CD14-positive monocyte (primary cell): ENCODE measurements at regions not wholly inside any gene's neighbourhood (a gene's known extent, or its start where the extent isn't known, plus 50 kb on each side); places are given as distances from the start of the nearest gene placed in this dataset.

Experiments used
- DNase-seq, 3 donors: peaks; one replicate each; pipeline ENCODE4 v3.0.0-alpha.2; 2011 to 2022
- H2AFZ ChIP-seq: 2 replicates; pipeline ENCODE4 v1.6.0; 2012; ENCODE audit warnings: mild to moderate bottlenecking, low read depth, low read length, inconsistent platforms; ENCODE audit not compliant: insufficient read depth, poor library complexity, severe bottlenecking
- H3K27ac ChIP-seq, 2 donors: 1 replicate in 1 of 2; 2 replicates in 1 of 2; pipeline ENCODE4 v1.5.1; 2012 to 2013; ENCODE audit warnings: low read length in 2 of 2, control low read depth in 1 of 2, inconsistent platforms in 1 of 2, low read depth in 1 of 2, mild to moderate bottlenecking in 1 of 2
- H3K27me3 ChIP-seq, 2 donors: one replicate each; pipeline versions ENCODE4 v1.6.0 to v1.6.1; 2011 to 2013; ENCODE audit warnings: low read length in 2 of 2; ENCODE audit not compliant: control insufficient read depth in 2 of 2, insufficient read depth in 2 of 2
- H3K36me3 ChIP-seq, 2 donors: replicated peaks in 1 of 2; 1 replicate in 1 of 2; 2 replicates in 1 of 2; pipeline versions ENCODE4 v1.5.1 to v1.6.1; 2012 to 2013; ENCODE audit warnings: low read length in 2 of 2, control low read depth in 1 of 2, inconsistent platforms in 1 of 2, mild to moderate bottlenecking in 1 of 2; ENCODE audit not compliant: insufficient read depth in 2 of 2, control insufficient read depth in 1 of 2
- H3K4me1 ChIP-seq, 2 donors: 1 replicate in 1 of 2; 2 replicates in 1 of 2; pipeline versions ENCODE4 v1.5.1 to v1.6.1; 2012 to 2013; ENCODE audit warnings: low read length in 2 of 2, control low read depth in 1 of 2, inconsistent platforms in 1 of 2, mild to moderate bottlenecking in 1 of 2, moderate library complexity in 1 of 2; ENCODE audit not compliant: insufficient read depth in 2 of 2, control insufficient read depth in 1 of 2
- H3K4me2 ChIP-seq: replicated peaks from 2 replicates; pipeline ENCODE3; 2012; ENCODE audit warnings: low read length, moderate library complexity, mild to moderate bottlenecking; ENCODE audit not compliant: poor library complexity, severe bottlenecking; ENCODE audit errors: extremely low read depth
- H3K4me3 ChIP-seq, 3 experiments: fragments of 200-600 bp in 1 of 3; sonication (generic) in 1 of 3; replicated peaks in 1 of 3; 1 replicate in 2 of 3; 2 replicates in 1 of 3; pipeline ENCODE4 v1.5.1; 2011 to 2013; ENCODE audit warnings: low read length in 3 of 3, mild to moderate bottlenecking in 3 of 3, control low read depth in 2 of 3, low read depth in 2 of 3, inconsistent platforms in 1 of 3, moderate library complexity in 1 of 3
- H3K79me2 ChIP-seq: 2 replicates; pipeline ENCODE4 v1.6.0; 2012; ENCODE audit warnings: mild to moderate bottlenecking, control low read depth, inconsistent platforms, low read length, moderate library complexity; ENCODE audit not compliant: insufficient read depth
- H3K9ac ChIP-seq: 2 replicates; pipeline ENCODE4 v1.6.0; 2017; ENCODE audit warnings: low read length, mild to moderate bottlenecking; ENCODE audit not compliant: insufficient read depth, poor library complexity, severe bottlenecking
- H3K9me3 ChIP-seq, 2 donors: replicated peaks in 1 of 2; 1 replicate in 1 of 2; 2 replicates in 1 of 2; pipeline versions ENCODE4 v1.5.1 to v1.6.1; 2012 to 2013; ENCODE audit warnings: low read length in 2 of 2, control low read depth in 1 of 2; ENCODE audit not compliant: control insufficient read depth in 1 of 2, insufficient read depth in 1 of 2
- H4K20me1 ChIP-seq: 2 replicates; pipeline ENCODE4 v1.6.0; 2012; ENCODE audit warnings: mild to moderate bottlenecking, low read length, control low read depth, moderate library complexity; ENCODE audit not compliant: insufficient read depth
- H3K27ac Mint-ChIP-seq, 7 donors: one replicate each; pipeline ENCODE4 v1.8.0; 2020; ENCODE audit warnings: mild to moderate bottlenecking in 7 of 7, mixed read lengths in 7 of 7, moderate library complexity in 6 of 7, inconsistent platforms in 2 of 7
- H3K27me3 Mint-ChIP-seq, 3 donors: one replicate each; pipeline ENCODE4 v1.8.0; 2021 to 2022; ENCODE audit warnings: low read depth in 3 of 3, mild to moderate bottlenecking in 3 of 3, mixed read lengths in 3 of 3, moderate library complexity in 3 of 3, inconsistent platforms in 1 of 3
- H3K36me3 Mint-ChIP-seq, 2 donors: one replicate each; pipeline ENCODE4 v1.8.0; 2020; ENCODE audit warnings: mixed read lengths in 2 of 2, inconsistent platforms in 1 of 2, mild to moderate bottlenecking in 1 of 2
- H3K4me1 Mint-ChIP-seq: one replicate; pipeline ENCODE4 v1.8.0; 2020; ENCODE audit warnings: mild to moderate bottlenecking, mixed read lengths
- H3K4me3 Mint-ChIP-seq, 2 donors: one replicate each; pipeline ENCODE4 v1.8.0; 2020; ENCODE audit warnings: mild to moderate bottlenecking in 2 of 2, mixed read lengths in 2 of 2, moderate library complexity in 1 of 2
- H3K9me3 Mint-ChIP-seq, 7 donors: one replicate each; pipeline ENCODE4 v1.8.0; 2020 to 2022; ENCODE audit warnings: mixed read lengths in 7 of 7, mild to moderate bottlenecking in 6 of 7, moderate library complexity in 6 of 7, inconsistent platforms in 2 of 7
- WGBS: methylation state at CpG from one replicate; pipeline ENCODE4 v1.1.5; 2013; ENCODE audit warnings: missing lambda C conversion rate; ENCODE audit not compliant: insufficient coverage; 5-methylcytosine and 5-hydroxymethylcytosine counted together
- intact Hi-C, 2 donors: fragments of 100-400 bp; cut with micrococcal nuclease; formaldehyde crosslinking; loops; one replicate each; pipeline versions ENCODE4 v1.15.0 to v1.15.1; 2023
- TF ChIP-seq, protein P1 (sequence below): fragments of 200-600 bp; IDR thresholded peaks from one replicate; pipeline ENCODE4 v1.8.0; 2022; ENCODE audit warnings: antibody characterized with exemption, mild to moderate bottlenecking

DNA sequence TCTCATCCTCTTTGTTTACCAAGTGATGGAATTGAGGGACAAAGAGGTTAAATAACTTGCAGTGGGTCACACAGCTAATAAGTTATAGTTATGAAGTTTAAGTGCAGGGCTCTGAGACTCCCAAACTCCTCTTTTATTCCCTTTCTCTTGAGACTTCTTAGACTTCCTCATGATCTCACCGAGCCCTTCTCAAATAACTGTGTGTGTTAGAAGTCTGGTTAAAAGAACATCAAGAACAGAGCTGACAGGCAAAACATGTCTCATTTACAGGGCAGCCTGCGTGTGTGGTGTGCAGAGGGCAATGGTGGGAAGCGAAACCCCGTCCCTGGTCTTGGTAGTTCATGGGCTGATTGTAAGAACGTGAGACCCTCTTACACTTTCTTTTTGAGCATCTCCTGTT lies 368.0 kb downstream of the SLC4A3 start:
- Histone ChIP-seq H3K4me1 (no peaks in the 10 kb centered on the region), H3K27ac (no peak overlapping the region), H3K9ac (no peak overlapping the region), H3K9me3 (no peaks in the 10 kb centered on the region), H4K20me1 (no peaks in the 10 kb centered on the region), H3K4me3 (no peak overlapping the region), H2AFZ (no peak overlapping the region), H3K36me3 (no peaks in the 10 kb centered on the region), H3K4me2 (no peak overlapping the region), H3K27me3 (no peaks in the 10 kb centered on the region), H3K79me2 (no peaks in the 10 kb centered on the region)
- no peak for DNase-seq
- WGBS: 86% methylated on average over 3 of the region's 5 CpGs
- intact Hi-C loops: no loop called here
- peaks cover 0 to 3% (median 1%) of the 10 kb centered on the region in 7 donors for H3K9me3 Mint-ChIP-seq
- no peaks in the 10 kb centered on the region for H3K36me3 Mint-ChIP-seq
- no peaks in the 10 kb centered on the region for H3K27me3 Mint-ChIP-seq
- TF ChIP-seq, protein P1, sequence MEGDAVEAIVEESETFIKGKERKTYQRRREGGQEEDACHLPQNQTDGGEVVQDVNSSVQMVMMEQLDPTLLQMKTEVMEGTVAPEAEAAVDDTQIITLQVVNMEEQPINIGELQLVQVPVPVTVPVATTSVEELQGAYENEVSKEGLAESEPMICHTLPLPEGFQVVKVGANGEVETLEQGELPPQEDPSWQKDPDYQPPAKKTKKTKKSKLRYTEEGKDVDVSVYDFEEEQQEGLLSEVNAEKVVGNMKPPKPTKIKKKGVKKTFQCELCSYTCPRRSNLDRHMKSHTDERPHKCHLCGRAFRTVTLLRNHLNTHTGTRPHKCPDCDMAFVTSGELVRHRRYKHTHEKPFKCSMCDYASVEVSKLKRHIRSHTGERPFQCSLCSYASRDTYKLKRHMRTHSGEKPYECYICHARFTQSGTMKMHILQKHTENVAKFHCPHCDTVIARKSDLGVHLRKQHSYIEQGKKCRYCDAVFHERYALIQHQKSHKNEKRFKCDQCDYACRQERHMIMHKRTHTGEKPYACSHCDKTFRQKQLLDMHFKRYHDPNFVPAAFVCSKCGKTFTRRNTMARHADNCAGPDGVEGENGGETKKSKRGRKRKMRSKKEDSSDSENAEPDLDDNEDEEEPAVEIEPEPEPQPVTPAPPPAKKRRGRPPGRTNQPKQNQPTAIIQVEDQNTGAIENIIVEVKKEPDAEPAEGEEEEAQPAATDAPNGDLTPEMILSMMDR: no peak
- no peak overlapping the region for H3K4me3 Mint-ChIP-seq
- H3K4me1 Mint-ChIP-seq: no peaks in the 10 kb centered on the region
- no peak overlapping the region for H3K27ac Mint-ChIP-seq

GRCh38 chr2:219995991-219996765 lies 368.7 kb downstream of the SLC4A3 start:
- intact Hi-C loops: no loop called here
- H3K27ac ChIP-seq: no peak overlapping the region
- no peaks in the 10 kb centered on the region for H3K9me3 ChIP-seq
- Mint-ChIP-seq H3K27ac (no peak overlapping the region), H3K4me3 (no peak overlapping the region), H3K9me3 (peaks cover 0 to 3% (median 1%) of the 10 kb centered on the region in 7 donors), H3K4me1 (no peaks in the 10 kb centered on the region), H3K36me3 (no peaks in the 10 kb centered on the region), H3K27me3 (no peaks in the 10 kb centered on the region)
- no peaks in the 10 kb centered on the region for H4K20me1 ChIP-seq
- H3K4me3 ChIP-seq: no peak overlapping the region
- WGBS: 57% methylated on average over 1 of the region's 4 CpGs
- no peaks in the 10 kb centered on the region for H3K36me3 ChIP-seq
- H3K4me1 ChIP-seq: no peaks in the 10 kb centered on the region
- H2AFZ ChIP-seq: no peak overlapping the region
- DNase-seq: no peak
- TF ChIP-seq, protein P1: no peak
- H3K9ac ChIP-seq: no peak overlapping the region
- no peak overlapping the region for H3K4me2 ChIP-seq
- H3K27me3 ChIP-seq: no peaks in the 10 kb centered on the region
- H3K79me2 ChIP-seq: no peaks in the 10 kb centered on the region
